Panc1 (cell line): ENCODE measurements at regions not wholly inside any gene's neighbourhood (a gene's known extent, or its start where the extent isn't known, plus 50 kb on each side); places are given as distances from the start of the nearest gene placed in this dataset.

ENCODE experiments used
- ATAC-seq: fragments of 200-7000 bp; cut with Tn5 transposase; 2 replicates; pipeline ENCODE4 v1.9.1; 2020; ENCODE audit warnings: mild to moderate bottlenecking, moderate library complexity
- BruUV-seq: library from RNA; stranded (reverse); fragments of 400-500 nt; replicated peaks from 2 replicates; lab custom pipeline; 2021; lab: Mats Ljungman, UMichigan
- CTCF ChIA-PET: fragments of 300-600 bp; sonication (Branson Sonifier 250); formaldehyde crosslinking; loops from one replicate; lab custom pipeline; 2022; ENCODE audit warnings: antibody characterized with exemption; lab: Charles Lee
- POLR2A ChIA-PET: fragments of 300-600 bp; sonication (Branson Sonifier 250); formaldehyde crosslinking; loops from one replicate; lab custom pipeline; 2022; ENCODE audit warnings: antibody characterized with exemption; lab: Charles Lee
- DNase-seq: peaks from one replicate; pipeline ENCODE4 v3.0.0-alpha.2; 2010; ENCODE audit warnings: low read depth, low spot score
- H3K27ac ChIP-seq: 2 replicates; pipeline ENCODE4 v1.5.1; 2011; ENCODE audit warnings: mild to moderate bottlenecking, low read length, inconsistent platforms
- H3K27me3 ChIP-seq: fragments of 200-500 bp; sonication (Bioruptor generic); 2 replicates; pipeline ENCODE4 v1.6.0; 2014; ENCODE audit warnings: low read length, inconsistent platforms; ENCODE audit not compliant: control insufficient read depth, insufficient read depth
- H3K36me3 ChIP-seq: fragments of 200-500 bp; sonication (Bioruptor generic); 2 replicates; pipeline ENCODE4 v1.5.1; 2014; ENCODE audit warnings: inconsistent platforms, mild to moderate bottlenecking, low read length, moderate library complexity; ENCODE audit not compliant: control insufficient read depth, insufficient read depth
- H3K4me1 ChIP-seq: 2 replicates; pipeline ENCODE4 v1.5.1; 2011; ENCODE audit warnings: inconsistent platforms, mild to moderate bottlenecking, low read length, moderate library complexity; ENCODE audit not compliant: control insufficient read depth, insufficient read depth
- H3K4me3 ChIP-seq, 2 experiments: 2 replicates each; pipeline ENCODE4 v1.5.1; 2011 to 2012; ENCODE audit warnings: low read depth in 2 of 2, low read length in 2 of 2, mild to moderate bottlenecking in 2 of 2, inconsistent platforms in 1 of 2, moderate library complexity in 1 of 2
- H3K9me3 ChIP-seq: fragments of 200-500 bp; sonication (Bioruptor generic); 2 replicates; pipeline ENCODE4 v1.5.1; 2014; ENCODE audit warnings: low read depth, mild to moderate bottlenecking, inconsistent platforms, low read length, moderate library complexity; ENCODE audit not compliant: control insufficient read depth, insufficient read depth
- POLR2AphosphoS5 ChIP-seq: IDR thresholded peaks from 2 replicates; pipeline ENCODE4 v1.6.1; 2012; ENCODE audit warnings: mild to moderate bottlenecking, low read depth, low read length, moderate library complexity
- SIN3A ChIP-seq: IDR thresholded peaks from 2 replicates; pipeline ENCODE4 v1.6.1; 2012; ENCODE audit warnings: low read depth, mild to moderate bottlenecking, low read length, moderate library complexity, borderline replicate concordance; ENCODE audit not compliant: insufficient read depth
- TCF7L2 ChIP-seq: IDR thresholded peaks from 2 replicates; pipeline ENCODE4 v1.6.1; 2011; ENCODE audit warnings: mild to moderate bottlenecking, low read depth, low read length, inconsistent platforms
- in situ Hi-C: cut with HindIII; loops from 2 replicates; pipeline ENCODE4 v1.10.0; 2016; ENCODE audit warnings: low sequenced_read_pairs, low pct_unique_long_range_greater_than_20kb
- intact Hi-C: fragments of 100-400 bp; cut with micrococcal nuclease; formaldehyde crosslinking; loops from one replicate; pipeline ENCODE4 v1.10.0; 2022; ENCODE audit not compliant: unreplicated experiment
- TF ChIP-seq, protein P1 (sequence below), 2 experiments: IDR thresholded peaks; 2 replicates each; pipeline ENCODE4 v1.6.1; 2011 to 2012; ENCODE audit warnings: low read depth in 2 of 2, control low read depth in 1 of 2, low read length in 1 of 2, mild to moderate bottlenecking in 1 of 2, moderate library complexity in 1 of 2; ENCODE audit not compliant: insufficient read depth in 1 of 2
- TF ChIP-seq, protein P2 (sequence below): fragments of 450-650 bp; IDR thresholded peaks from 2 replicates; pipeline ENCODE4 v1.5.1; 2017; ENCODE audit warnings: mild to moderate bottlenecking

DNA sequence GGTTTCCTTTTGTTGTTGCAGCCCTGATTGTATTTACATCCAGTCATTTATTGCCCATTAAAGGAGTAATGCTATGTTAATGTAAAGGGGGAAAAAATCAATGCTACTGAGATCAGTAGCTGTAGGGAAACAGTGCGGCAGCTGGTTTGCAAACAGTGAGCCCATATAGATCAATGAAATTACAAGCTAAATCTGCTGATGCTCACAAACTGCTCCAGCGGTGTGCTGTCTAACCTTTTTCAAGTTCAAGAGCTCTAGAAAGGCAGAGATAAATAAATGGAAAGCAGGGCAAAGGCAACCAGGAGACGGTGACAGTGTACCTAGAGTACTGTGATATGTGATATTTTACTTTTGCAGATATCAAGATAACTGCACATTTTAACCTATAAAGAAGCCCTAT is 449.0 kb upstream of the MMS22L start:
- no peak for DNase-seq
- BruUV-seq, result no TSS peak
- TF ChIP-seq, protein P1, sequence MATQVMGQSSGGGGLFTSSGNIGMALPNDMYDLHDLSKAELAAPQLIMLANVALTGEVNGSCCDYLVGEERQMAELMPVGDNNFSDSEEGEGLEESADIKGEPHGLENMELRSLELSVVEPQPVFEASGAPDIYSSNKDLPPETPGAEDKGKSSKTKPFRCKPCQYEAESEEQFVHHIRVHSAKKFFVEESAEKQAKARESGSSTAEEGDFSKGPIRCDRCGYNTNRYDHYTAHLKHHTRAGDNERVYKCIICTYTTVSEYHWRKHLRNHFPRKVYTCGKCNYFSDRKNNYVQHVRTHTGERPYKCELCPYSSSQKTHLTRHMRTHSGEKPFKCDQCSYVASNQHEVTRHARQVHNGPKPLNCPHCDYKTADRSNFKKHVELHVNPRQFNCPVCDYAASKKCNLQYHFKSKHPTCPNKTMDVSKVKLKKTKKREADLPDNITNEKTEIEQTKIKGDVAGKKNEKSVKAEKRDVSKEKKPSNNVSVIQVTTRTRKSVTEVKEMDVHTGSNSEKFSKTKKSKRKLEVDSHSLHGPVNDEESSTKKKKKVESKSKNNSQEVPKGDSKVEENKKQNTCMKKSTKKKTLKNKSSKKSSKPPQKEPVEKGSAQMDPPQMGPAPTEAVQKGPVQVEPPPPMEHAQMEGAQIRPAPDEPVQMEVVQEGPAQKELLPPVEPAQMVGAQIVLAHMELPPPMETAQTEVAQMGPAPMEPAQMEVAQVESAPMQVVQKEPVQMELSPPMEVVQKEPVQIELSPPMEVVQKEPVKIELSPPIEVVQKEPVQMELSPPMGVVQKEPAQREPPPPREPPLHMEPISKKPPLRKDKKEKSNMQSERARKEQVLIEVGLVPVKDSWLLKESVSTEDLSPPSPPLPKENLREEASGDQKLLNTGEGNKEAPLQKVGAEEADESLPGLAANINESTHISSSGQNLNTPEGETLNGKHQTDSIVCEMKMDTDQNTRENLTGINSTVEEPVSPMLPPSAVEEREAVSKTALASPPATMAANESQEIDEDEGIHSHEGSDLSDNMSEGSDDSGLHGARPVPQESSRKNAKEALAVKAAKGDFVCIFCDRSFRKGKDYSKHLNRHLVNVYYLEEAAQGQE (IDR thresholded peaks at IDR 0.05; ENCODE audit: insufficient read depth in 1 of 2, low read depth in 2 of 2, low read length in 1 of 2), result no peak
- TF ChIP-seq SIN3A, result no peak
- TF ChIP-seq TCF7L2, result no peak
- TF ChIP-seq POLR2AphosphoS5, result no peak
- TF ChIP-seq, protein P2, sequence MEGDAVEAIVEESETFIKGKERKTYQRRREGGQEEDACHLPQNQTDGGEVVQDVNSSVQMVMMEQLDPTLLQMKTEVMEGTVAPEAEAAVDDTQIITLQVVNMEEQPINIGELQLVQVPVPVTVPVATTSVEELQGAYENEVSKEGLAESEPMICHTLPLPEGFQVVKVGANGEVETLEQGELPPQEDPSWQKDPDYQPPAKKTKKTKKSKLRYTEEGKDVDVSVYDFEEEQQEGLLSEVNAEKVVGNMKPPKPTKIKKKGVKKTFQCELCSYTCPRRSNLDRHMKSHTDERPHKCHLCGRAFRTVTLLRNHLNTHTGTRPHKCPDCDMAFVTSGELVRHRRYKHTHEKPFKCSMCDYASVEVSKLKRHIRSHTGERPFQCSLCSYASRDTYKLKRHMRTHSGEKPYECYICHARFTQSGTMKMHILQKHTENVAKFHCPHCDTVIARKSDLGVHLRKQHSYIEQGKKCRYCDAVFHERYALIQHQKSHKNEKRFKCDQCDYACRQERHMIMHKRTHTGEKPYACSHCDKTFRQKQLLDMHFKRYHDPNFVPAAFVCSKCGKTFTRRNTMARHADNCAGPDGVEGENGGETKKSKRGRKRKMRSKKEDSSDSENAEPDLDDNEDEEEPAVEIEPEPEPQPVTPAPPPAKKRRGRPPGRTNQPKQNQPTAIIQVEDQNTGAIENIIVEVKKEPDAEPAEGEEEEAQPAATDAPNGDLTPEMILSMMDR, result no peak
- ATAC-seq, result no peak
- Histone ChIP-seq H3K4me3 (no peak overlapping the region), H3K36me3 (no peaks in the 10 kb centered on the region), H3K27ac (no peak overlapping the region), H3K9me3 (no peaks in the 10 kb centered on the region), H3K27me3 (no peaks in the 10 kb centered on the region), H3K4me1 (no peaks in the 10 kb centered on the region)
- in situ Hi-C loops (no loop called here), intact Hi-C loops (loop anchor here (10.0 kb wide), 1 partner anchor 1967 kb away; no protein-coding TSS in a partner anchor)
- POLR2A ChIA-PET, result no interaction called here
- CTCF ChIA-PET, result no interaction called here

DNA sequence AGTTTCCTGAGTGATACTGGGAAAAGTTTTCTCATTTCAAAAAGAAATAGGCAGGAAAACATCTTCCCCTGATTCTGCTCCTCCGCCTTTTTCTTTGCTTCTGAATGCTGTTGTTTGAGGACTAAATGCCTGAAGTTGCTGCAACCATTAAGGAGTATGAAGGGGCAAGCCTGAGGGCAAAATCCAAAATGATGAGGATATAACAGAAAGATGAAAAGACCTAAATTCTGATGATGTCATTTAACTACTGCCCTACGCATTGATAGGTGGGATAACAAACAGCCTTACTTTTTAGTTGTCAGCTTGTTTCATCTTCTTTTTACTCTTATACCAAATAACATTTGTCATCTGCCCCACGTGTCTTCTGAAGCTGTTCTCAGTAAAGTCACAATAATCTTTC is 474.6 kb upstream of the MMS22L start:
- ChIA-PET POLR2A (no interaction called here), CTCF (no interaction called here)
- no peaks in the 10 kb centered on the region for H3K27me3 ChIP-seq
- intact Hi-C loops, result no loop called here
- DNase-seq, result no peak
- no TSS peak for BruUV-seq
- H3K4me1 ChIP-seq, result no peaks in the 10 kb centered on the region
- H3K4me3 ChIP-seq, result no peak overlapping the region
- TF ChIP-seq SIN3A, result no peak
- in situ Hi-C loops, result no loop called here
- H3K9me3 ChIP-seq, result no peaks in the 10 kb centered on the region
- no peaks in the 10 kb centered on the region for H3K36me3 ChIP-seq
- no peak overlapping the region for H3K27ac ChIP-seq
- no peak for ATAC-seq

DNA sequence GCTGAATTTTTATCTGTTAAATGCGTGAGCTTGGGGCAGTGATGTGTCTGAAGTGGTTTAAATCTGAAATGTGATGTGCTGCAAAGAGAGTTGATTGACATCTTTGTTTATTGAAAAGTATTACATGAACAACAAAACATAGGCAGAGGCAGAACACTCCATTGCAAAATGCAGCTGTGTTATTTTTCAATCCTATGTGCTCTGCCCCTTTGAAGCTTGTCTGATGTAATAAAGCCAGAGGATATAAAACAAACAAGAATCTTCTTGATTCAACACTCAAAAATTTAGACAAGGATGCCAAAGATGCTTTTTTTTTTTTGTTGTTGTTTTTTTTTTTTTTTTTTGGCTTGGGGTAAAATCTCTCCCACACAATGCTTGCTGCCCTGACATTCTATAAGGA is 482.4 kb upstream of the MMS22L start:
- H3K9me3 ChIP-seq, result no peaks in the 10 kb centered on the region
- TF ChIP-seq POLR2AphosphoS5, result no peak
- TF ChIP-seq SIN3A, result no peak
- TF ChIP-seq, protein P2, result no peak
- TF ChIP-seq, protein P1 (IDR thresholded peaks at IDR 0.05; ENCODE audit: insufficient read depth in 1 of 2, low read depth in 2 of 2, low read length in 1 of 2), result no peak
- TF ChIP-seq TCF7L2, result no peak
- intact Hi-C loops, result no loop called here
- no TSS peak for BruUV-seq
- H3K4me1 ChIP-seq, result no peaks in the 10 kb centered on the region
- CTCF ChIA-PET, result no interaction called here
- no peak overlapping the region for H3K4me3 ChIP-seq
- in situ Hi-C loops, result no loop called here
- no peaks in the 10 kb centered on the region for H3K36me3 ChIP-seq
- no peak overlapping the region for H3K27ac ChIP-seq
- H3K27me3 ChIP-seq, result no peaks in the 10 kb centered on the region
- DNase-seq (no peak), ATAC-seq (no peak)
- POLR2A ChIA-PET, result no interaction called here
